ENCODE measurements at regions not wholly inside any gene's neighbourhood (a gene's known extent, or its start where the extent isn't known, plus 50 kb on each side); places are given as distances from the start of the nearest gene placed in this dataset.

DNA sequence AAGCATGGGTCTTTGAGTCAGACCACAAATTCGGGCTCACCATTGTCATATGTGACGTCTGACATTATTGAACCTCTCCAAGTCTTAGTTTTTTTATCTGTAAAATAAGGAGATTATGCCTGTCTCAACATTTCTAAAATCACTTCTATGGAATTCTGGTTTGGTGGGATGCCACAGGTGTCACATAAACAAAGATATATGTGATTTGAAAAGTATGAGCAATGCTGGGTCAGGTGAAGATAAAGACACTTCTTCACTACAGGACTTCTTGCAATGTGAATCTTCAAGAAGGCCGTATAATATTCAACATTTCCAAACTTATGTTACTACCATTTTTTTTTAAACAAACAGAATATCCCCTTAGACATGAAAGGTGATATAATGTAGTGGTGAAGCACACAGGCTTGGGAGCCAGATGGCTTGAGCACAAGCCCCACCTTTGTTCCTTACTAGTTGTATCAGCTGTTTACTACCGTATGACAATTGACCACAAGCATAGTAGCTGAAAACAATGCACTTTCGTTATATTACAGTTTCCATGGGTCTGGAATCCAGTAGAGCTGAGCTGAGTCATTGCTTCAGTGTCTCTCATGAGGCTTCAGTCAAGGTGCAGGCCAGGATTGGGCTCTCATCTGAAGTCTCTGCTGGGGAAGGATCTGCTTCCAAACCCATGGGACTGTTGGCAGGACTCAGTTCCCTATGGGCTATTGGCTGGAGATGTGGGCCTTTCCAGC, 87.7 kb downstream of the UTP18 start:
- Mint-ChIP-seq H3K27ac (no peak overlapping the region), H3K4me1 (no peaks in the 10 kb centered on the region), H3K27me3 (ENCODE audit: low read depth in 2 of 2) (peaks cover 30 to 41% of the 10 kb centered on the region in 2 donors), H3K4me3 (no peak overlapping the region), H3K36me3 (no peaks in the 10 kb centered on the region), H3K9me3 (no peaks in the 10 kb centered on the region)
- Histone ChIP-seq H3K27ac (ENCODE audit: low read length) (no peak overlapping the region), H3K4me1 (ENCODE audit: control insufficient read depth, insufficient read depth, low read length) (no peaks in the 10 kb centered on the region), H3K4me3 (ENCODE audit: low read length) (no peak overlapping the region), H3K9me3 (ENCODE audit: control insufficient read depth, insufficient read depth, low read length) (no peaks in the 10 kb centered on the region), H3K36me3 (ENCODE audit: control insufficient read depth, insufficient read depth, low read length) (no peaks in the 10 kb centered on the region), H3K27me3 (ENCODE audit: control insufficient read depth, insufficient read depth, low read length) (no peaks in the 10 kb centered on the region)
- TF ChIP-seq CTCF (IDR thresholded peaks at IDR 0.05), result no peak
- intact Hi-C loops (cut with micrococcal nuclease), result no loop called here
- no peak for DNase-seq
- ATAC-seq, result no peak
- WGBS (ENCODE audit: insufficient coverage), result 78% methylated on average over 4 of the region's 5 CpGs

DNA sequence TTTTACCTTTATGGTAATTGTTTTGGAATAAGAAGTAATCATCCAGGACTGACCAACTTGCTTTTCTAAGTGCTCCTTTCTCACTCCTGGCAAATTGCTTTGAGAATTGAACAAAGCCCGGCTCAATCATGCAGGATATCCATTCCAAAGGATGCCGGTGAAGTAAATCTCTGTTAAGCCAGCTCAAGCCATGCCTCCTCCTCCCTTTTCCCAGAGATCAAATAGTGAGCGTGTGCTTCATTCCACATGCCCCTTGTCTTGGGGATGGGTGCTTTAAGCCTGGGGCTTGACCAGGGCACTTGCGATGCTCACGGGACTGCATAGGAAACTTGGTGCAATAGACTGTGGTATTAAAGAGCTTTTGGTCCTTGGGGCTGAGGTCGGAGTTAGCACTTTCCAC, 90.7 kb downstream of the UTP18 start:
- H3K27ac ChIP-seq (ENCODE audit: low read length), result no peak overlapping the region
- ATAC-seq (no peak), DNase-seq (no peak)
- WGBS (ENCODE audit: insufficient coverage), result 89% methylated on average over 6 of the region's 6 CpGs
- Mint-ChIP-seq H3K27ac (no peak overlapping the region), H3K36me3 (no peaks in the 10 kb centered on the region), H3K27me3 (ENCODE audit: low read depth in 2 of 2) (peaks cover 32 to 46% of the 10 kb centered on the region in 2 donors), H3K9me3 (no peaks in the 10 kb centered on the region), H3K4me1 (no peaks in the 10 kb centered on the region), H3K4me3 (no peak overlapping the region)
- H3K4me1 ChIP-seq (ENCODE audit: control insufficient read depth, insufficient read depth, low read length), result no peaks in the 10 kb centered on the region
- TF ChIP-seq CTCF (IDR thresholded peaks at IDR 0.05), result no peak
- no peaks in the 10 kb centered on the region for H3K27me3 ChIP-seq (ENCODE audit: control insufficient read depth, insufficient read depth, low read length)
- H3K4me3 ChIP-seq (ENCODE audit: low read length), result no peak overlapping the region
- H3K36me3 ChIP-seq (ENCODE audit: control insufficient read depth, insufficient read depth, low read length), result no peaks in the 10 kb centered on the region
- intact Hi-C loops (cut with micrococcal nuclease), result no loop called here
- H3K9me3 ChIP-seq (ENCODE audit: control insufficient read depth, insufficient read depth, low read length), result no peaks in the 10 kb centered on the region

GRCh38 chr17:51351890-51352289, 91.5 kb downstream of the UTP18 start:
- no peak overlapping the region for H3K4me3 Mint-ChIP-seq
- TF ChIP-seq CTCF (IDR thresholded peaks at IDR 0.05), result no peak
- H3K36me3 Mint-ChIP-seq, result no peaks in the 10 kb centered on the region
- ATAC-seq (no peak), DNase-seq (no peak)
- Histone ChIP-seq H3K4me1 (ENCODE audit: control insufficient read depth, insufficient read depth, low read length) (no peaks in the 10 kb centered on the region), H3K4me3 (ENCODE audit: low read length) (no peak overlapping the region), H3K9me3 (ENCODE audit: control insufficient read depth, insufficient read depth, low read length) (no peaks in the 10 kb centered on the region), H3K36me3 (ENCODE audit: control insufficient read depth, insufficient read depth, low read length) (no peaks in the 10 kb centered on the region), H3K27ac (ENCODE audit: low read length) (no peak overlapping the region), H3K27me3 (ENCODE audit: control insufficient read depth, insufficient read depth, low read length) (no peaks in the 10 kb centered on the region)
- no peak overlapping the region for H3K27ac Mint-ChIP-seq
- intact Hi-C loops (cut with micrococcal nuclease), result no loop called here
- no peaks in the 10 kb centered on the region for H3K4me1 Mint-ChIP-seq
- peaks cover 32 to 46% of the 10 kb centered on the region in 2 donors for H3K27me3 Mint-ChIP-seq (ENCODE audit: low read depth in 2 of 2)
- WGBS (ENCODE audit: insufficient coverage), result 87% methylated on average over 3 of the region's 3 CpGs
- no peaks in the 10 kb centered on the region for H3K9me3 Mint-ChIP-seq

GRCh38 chr17:51352798-51353197, 92.5 kb downstream of the UTP18 start:
- 55% methylated on average over 1 of the region's 1 CpG for WGBS (ENCODE audit: insufficient coverage)
- intact Hi-C loops (cut with micrococcal nuclease), result no loop called here
- no peak for DNase-seq

More at GRCh38 chr17:51352798-51353197, 92.5 kb downstream of the UTP18 start:
- TF ChIP-seq CTCF (IDR thresholded peaks at IDR 0.05), result no peak
- no peak overlapping the region for H3K27ac Mint-ChIP-seq
- no peaks in the 10 kb centered on the region for H3K36me3 ChIP-seq (ENCODE audit: control insufficient read depth, insufficient read depth, low read length)
- H3K9me3 Mint-ChIP-seq, result no peaks in the 10 kb centered on the region
- H3K4me3 Mint-ChIP-seq, result no peak overlapping the region
- no peak for ATAC-seq
- no peaks in the 10 kb centered on the region for H3K9me3 ChIP-seq (ENCODE audit: control insufficient read depth, insufficient read depth, low read length)
- H3K4me3 ChIP-seq (ENCODE audit: low read length), result no peak overlapping the region
- no peaks in the 10 kb centered on the region for H3K27me3 ChIP-seq (ENCODE audit: control insufficient read depth, insufficient read depth, low read length)
- H3K4me1 Mint-ChIP-seq, result no peaks in the 10 kb centered on the region
- H3K36me3 Mint-ChIP-seq, result no peaks in the 10 kb centered on the region
- H3K4me1 ChIP-seq (ENCODE audit: control insufficient read depth, insufficient read depth, low read length), result no peaks in the 10 kb centered on the region
- H3K27me3 Mint-ChIP-seq (ENCODE audit: low read depth in 2 of 2), result peaks cover 28 to 46% of the 10 kb centered on the region in 2 donors
- no peak overlapping the region for H3K27ac ChIP-seq (ENCODE audit: low read length)

Measured in natural killer cell (primary cell).